ENCODE measurements at regions not wholly inside any gene's neighbourhood (a gene's known extent, or its start where the extent isn't known, plus 50 kb on each side); places are given as distances from the start of the nearest gene placed in this dataset.

- Histone ChIP-seq H3K9me3 (no peaks in the 10 kb centered on the region), H3K36me3 (no peaks in the 10 kb centered on the region), H3K4me3 (no peak overlapping the region), H3K27ac (no peak overlapping the region), H3K27me3 (replicated peaks; ENCODE audit: insufficient read depth) (no peaks in the 10 kb centered on the region), H3K4me1 (replicated peaks) (no peaks in the 10 kb centered on the region)
- TF ChIP-seq CTCF (IDR thresholded peaks at IDR 0.05) (no peak), POLR2A (IDR thresholded peaks at IDR 0.05) (no peak), POLR2AphosphoS5 (IDR thresholded peaks at IDR 0.05) (no peak)
- WGBS, result 38% methylated on average over 2 of the region's 2 CpGs
- DNase-seq (ENCODE audit: low spot score), result no peak
- intact Hi-C loops (cut with DNase I), result no loop called here
Observed at GRCh38 chr3:111336511-111336910, 205.5 kb upstream of the CD96 start.

- Histone ChIP-seq H3K27ac (no peak overlapping the region), H3K4me3 (no peak overlapping the region), H3K36me3 (no peaks in the 10 kb centered on the region), H3K27me3 (replicated peaks; ENCODE audit: insufficient read depth) (no peaks in the 10 kb centered on the region), H3K4me1 (replicated peaks) (no peaks in the 10 kb centered on the region), H3K9me3 (no peaks in the 10 kb centered on the region)
- 80% methylated on average over 4 of the region's 4 CpGs for WGBS
- TF ChIP-seq CTCF (IDR thresholded peaks at IDR 0.05) (peak in 3 of 4 experiments; percentile 32 to 52 (median 43)), POLR2AphosphoS5 (IDR thresholded peaks at IDR 0.05) (no peak)
- intact Hi-C loops (cut with DNase I), result no loop called here
- peak; percentile 44 for DNase-seq (ENCODE audit: low spot score)
Observed at GRCh38 chr3:111338059-111338698, 203.8 kb upstream of the CD96 start.

GRCh38 chr3:111339017-111339416 is 203.0 kb upstream of the CD96 start:
- DNase-seq (ENCODE audit: low spot score), result no peak
- Histone ChIP-seq H3K9me3 (no peaks in the 10 kb centered on the region), H3K27me3 (replicated peaks; ENCODE audit: insufficient read depth) (no peaks in the 10 kb centered on the region), H3K4me1 (replicated peaks) (no peaks in the 10 kb centered on the region), H3K36me3 (no peaks in the 10 kb centered on the region), H3K4me3 (no peak overlapping the region), H3K27ac (no peak overlapping the region)
- TF ChIP-seq POLR2A (IDR thresholded peaks at IDR 0.05), result no peak
- intact Hi-C loops (cut with DNase I), result no loop called here

GRCh38 chr3:111351334-111351733 is 190.7 kb upstream of the CD96 start:
- Histone ChIP-seq H3K4me3 (no peak overlapping the region), H3K4me1 (replicated peaks) (no peaks in the 10 kb centered on the region), H3K27ac (no peak overlapping the region), H3K36me3 (no peaks in the 10 kb centered on the region), H3K27me3 (replicated peaks; ENCODE audit: insufficient read depth) (no peaks in the 10 kb centered on the region), H3K9me3 (no peaks in the 10 kb centered on the region)
- TF ChIP-seq POLR2AphosphoS5 (IDR thresholded peaks at IDR 0.05) (no peak), POLR2A (IDR thresholded peaks at IDR 0.05) (no peak), CTCF (IDR thresholded peaks at IDR 0.05) (no peak)
- WGBS, result 50% methylated on average over 1 of the region's 1 CpG
- intact Hi-C loops (cut with DNase I), result no loop called here
- DNase-seq (ENCODE audit: low spot score), result no peak

- intact Hi-C loops (cut with DNase I), result no loop called here
- TF ChIP-seq CTCF (IDR thresholded peaks at IDR 0.05) (no peak), POLR2AphosphoS5 (IDR thresholded peaks at IDR 0.05) (no peak), POLR2A (IDR thresholded peaks at IDR 0.05) (no peak)
Observed at GRCh38 chr3:111352585-111352984, 189.4 kb upstream of the CD96 start.

More at GRCh38 chr3:111352585-111352984, 189.4 kb upstream of the CD96 start:
- Histone ChIP-seq H3K36me3 (no peaks in the 10 kb centered on the region), H3K4me3 (no peak overlapping the region), H3K27ac (no peak overlapping the region), H3K9me3 (no peaks in the 10 kb centered on the region), H3K4me1 (replicated peaks) (no peaks in the 10 kb centered on the region), H3K27me3 (replicated peaks; ENCODE audit: insufficient read depth) (no peaks in the 10 kb centered on the region)
- WGBS, result 78% methylated on average over 2 of the region's 2 CpGs
- no peak for DNase-seq (ENCODE audit: low spot score)

Measured in prostate gland (tissue), 2 donors.